Stimulated activated CD4-positive, alpha-beta T cell treated with anti-CD3 and anti-CD28 coated beads, Interleukin-4, amount 100 ng/mL, for 4 hours (primary cell): ENCODE measurements at regions not wholly inside any gene's neighbourhood (a gene's known extent, or its start where the extent isn't known, plus 50 kb on each side); places are given as distances from the start of the nearest gene placed in this dataset.
"Not testable (repeated sequence)": the region's sequence is repeated elsewhere in the genome, so short reads cannot be mapped to it uniquely, and the experiment has no call there.

Source experiments
- DNase-seq, 2 experiments: peaks; one replicate each; pipeline ENCODE4 v3.0.0-alpha.2; 2020

DNA sequence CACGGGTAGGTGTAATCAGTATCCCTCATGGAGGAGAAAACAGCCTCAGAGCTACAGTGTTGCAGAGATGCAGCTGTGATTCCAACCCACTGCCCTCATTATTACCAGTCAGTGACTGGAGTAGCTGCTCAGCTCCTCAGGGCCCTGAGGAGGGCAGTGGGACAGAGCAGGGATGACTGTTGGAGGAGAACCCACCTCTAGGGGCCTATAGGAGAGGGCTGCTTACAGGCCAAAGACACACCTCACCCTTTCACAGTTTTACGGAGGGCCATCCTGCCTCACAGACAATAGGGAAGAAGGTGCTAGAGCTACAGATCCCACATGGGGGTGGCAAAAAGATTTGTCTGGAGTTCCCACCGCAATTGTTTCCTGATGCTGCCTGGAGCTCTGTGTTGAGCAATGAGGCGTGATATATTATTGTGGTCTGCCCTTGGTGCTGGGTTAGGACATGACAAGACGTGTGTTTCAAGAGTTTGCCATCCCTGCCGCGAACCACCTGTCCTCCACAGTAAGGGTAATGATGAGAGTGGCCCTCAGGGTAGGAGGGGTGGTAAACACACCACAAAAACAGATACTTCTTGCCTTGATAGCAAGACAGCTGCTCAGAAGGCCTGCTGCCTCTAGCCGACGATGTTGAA is 140.5 kb upstream of the TPM1 start:
- no peak for DNase-seq

DNA sequence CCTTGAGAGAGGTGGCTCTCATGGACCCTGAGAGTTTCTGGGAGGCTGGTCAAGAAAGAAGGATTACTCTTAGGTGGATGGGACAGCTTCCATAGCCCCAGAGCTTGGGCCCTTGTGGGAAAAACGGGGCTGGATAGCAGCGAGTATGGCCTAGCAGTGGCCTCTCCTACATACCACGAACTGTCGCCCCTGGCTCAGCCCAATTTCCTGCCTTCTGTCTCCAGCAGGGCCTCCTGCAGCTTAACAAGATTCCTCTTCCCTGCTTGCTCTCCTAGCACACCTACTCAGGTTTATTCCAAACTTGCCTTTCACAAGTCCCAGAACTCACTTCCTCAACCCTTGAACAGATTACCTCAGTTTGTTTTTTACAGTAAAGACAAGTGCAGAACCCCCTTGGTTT is 139.7 kb upstream of the TPM1 start:
- no peak for DNase-seq

DNA sequence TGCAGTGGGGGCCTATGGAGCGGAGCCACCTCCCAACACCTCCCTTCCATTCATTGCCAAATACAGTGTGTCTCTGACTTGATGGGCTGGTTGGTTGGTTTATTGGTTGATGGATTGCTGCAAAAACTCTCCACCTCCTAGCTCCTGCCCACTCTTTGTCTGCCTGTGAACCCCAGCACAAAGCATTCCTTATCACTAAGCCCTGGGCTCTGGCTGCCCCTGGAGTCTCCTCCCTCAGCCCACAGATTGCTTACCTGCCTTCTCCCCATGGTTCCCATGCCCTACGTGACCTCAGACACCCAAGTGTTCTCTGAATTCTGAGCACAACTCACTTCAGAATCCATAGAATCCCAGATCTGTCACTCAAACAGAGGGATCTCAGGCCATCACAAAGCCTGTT is 139.1 kb upstream of the TPM1 start:
- no peak for DNase-seq

DNA sequence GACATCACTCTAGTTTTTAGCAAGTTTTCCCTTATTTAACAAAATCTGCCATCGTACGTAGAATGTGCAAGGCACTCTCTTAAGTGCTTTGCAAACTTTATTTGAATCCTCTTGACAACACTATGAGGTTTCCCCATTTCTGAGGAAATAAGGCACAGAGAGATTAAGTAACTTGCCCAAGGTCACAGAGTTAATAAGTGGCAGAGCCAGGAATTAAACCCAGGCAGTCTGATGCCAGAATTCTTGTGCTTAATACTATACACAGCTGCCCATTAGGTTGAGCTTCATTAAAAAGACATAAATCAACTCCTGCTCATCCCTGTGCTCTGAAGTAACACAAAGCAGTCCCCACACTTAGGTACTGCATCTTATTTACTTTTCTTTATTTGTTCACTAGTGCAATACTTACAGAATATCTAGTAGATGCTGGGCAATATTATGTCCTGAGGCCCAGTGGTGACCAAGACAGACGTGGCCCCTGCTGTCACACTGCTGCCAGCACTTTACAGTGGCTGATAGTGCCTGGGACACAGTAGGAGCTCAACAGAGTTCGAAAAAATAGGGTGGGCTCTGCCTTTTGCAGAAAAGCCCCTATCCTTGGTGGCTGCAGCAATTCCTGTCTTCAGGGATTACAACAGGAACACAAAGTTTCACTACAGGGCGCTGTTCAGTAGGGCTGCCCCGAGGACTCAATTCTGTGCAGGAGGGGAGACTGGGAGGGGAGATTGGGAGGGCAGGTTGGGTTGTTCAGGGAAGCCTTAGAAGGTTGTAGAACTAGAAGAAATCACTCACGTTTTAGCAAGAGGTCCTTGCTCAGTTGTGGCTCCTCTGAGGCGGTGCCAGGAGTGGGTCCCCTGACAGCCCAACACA is 138.3 kb upstream of the TPM1 start:
- DNase-seq = no peak

DNA sequence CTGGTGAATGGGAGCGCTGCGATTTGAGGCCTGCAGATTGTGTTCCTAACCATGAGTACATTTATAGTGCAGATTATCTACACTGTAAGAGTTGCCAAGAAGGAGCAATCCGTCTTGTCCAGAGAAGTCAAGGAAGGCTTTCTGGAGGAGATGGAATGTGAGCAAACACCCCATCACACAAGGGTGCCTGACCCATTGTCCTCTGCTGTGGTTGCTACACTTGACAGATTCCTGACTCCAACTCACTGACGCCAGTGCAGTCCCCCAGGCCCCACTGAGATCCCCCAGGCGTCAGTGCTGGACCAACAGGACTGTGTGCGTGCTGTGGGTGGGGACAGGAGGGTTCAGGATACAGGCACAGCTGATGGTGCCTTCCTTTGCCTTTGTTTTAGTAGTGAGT is 135.9 kb upstream of the TPM1 start:
- no peak for DNase-seq

DNA sequence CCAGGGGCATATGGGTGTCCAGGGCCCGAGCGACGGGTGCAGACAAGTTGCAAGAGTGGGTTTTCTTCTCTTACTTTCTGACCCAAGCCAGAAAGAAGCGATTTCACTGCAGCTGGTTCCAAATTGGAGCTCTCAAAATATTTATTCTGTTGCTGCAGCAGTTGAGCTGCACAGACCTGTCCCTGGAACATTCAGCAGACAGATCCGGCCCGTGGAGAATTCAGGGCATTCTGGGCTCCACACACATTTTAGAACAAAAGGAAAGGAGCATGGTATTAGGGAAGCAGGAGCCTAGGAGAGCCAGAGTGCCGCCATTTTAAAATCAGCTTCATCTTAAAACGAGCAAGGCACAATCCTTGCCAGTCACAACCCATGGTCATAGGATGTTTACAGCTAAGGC is 135.3 kb upstream of the TPM1 start:
- no peak for DNase-seq

DNA sequence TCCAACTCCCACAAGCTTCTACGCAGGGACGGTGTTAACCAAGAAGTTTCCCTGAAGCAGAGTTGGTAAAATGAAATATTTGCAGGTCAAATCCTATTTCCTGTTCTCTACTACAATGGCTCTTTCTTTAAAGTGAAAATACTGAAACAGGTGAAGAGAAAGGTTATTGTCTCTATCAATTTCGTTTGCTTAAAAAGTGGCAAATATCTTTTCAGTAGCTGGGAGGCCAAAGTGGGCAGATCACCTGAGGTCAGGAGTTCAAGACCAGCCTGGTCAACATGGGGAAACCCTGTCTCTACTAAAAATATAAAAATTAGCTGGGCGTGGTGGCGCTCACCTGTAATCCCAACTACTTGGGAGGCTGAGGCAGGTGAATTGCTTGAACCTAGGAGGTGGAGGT is 134.2 kb upstream of the TPM1 start:
- not testable (repeated sequence) for DNase-seq

DNA sequence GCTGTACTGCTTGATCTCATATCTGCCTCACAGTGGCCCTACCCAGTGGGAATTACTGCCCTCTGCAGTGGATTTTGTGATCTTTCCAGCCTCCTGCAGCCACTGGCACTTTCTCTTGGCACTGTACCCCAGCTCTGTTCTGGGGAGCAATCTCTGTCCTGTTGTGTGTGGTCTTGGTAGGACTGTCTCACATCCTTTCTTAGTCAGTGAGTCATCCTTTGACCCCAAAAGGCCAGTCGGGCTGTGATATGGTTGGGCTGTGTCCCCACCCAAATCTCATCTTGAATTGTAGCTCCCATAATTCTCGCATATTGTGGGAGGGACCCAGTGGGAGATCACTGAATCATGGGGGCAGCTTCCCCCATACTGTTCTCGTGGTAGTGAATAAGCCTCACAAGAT is 133.3 kb upstream of the TPM1 start:
- DNase-seq = no peak

DNA sequence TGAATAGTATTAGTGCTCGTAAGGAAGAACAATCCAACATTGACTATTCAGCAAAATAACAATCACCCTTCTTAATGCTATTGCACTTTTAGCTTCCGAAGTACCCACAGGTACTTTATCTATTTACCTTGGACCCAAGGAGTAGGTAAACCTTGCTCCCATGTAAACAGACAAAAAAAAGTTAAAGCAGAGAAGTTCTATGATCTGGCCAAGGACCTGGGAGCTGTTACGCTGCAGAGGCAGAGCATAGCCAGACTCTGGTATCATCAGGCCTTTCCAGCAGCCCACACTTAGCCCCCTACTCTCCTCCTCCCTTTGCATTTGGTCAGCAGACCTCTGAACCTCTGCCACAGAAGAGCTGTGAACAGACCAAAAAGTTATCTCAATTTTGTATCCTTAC is 130.3 kb upstream of the TPM1 start:
- no peak for DNase-seq

DNA sequence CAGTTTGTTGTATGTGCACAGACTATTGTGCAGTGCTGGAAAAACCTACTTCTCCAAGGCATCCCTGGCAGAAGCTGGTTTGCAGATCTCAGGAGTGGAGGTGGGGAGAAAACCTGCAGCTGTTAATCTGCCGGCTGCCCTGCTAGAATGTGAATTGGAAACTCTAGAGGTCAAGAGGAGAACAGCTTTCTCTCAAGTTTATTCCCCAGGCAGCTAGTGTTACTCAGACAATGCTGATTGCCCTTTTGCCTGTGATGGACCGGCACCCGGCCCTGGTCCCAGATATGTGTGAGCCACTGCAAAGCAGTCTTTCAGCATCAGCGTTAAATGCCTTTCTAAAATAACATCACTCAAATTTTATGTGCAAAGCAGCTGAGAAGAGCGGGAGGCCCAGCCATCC is 129.7 kb upstream of the TPM1 start:
- DNase-seq = no peak

DNA sequence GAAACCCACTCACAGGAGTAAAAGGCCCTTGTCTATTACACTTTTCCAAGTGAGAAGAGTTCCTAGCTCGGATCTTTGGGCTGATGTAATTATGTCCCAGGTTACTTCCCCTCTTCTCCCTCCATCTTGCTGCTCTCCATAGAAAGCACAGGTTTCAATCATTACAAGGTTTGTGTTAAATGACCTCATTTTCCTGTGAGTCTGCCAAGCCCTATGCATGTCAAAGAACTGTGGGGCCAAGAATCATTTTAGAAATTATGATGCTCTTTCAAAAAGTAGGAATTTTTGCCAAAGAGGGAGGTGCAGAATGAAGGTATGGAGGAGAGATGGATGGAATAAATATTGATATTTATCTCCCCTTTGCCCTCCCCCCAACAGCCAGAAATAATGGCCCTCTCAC is 129.3 kb upstream of the TPM1 start:
- no peak for DNase-seq

DNA sequence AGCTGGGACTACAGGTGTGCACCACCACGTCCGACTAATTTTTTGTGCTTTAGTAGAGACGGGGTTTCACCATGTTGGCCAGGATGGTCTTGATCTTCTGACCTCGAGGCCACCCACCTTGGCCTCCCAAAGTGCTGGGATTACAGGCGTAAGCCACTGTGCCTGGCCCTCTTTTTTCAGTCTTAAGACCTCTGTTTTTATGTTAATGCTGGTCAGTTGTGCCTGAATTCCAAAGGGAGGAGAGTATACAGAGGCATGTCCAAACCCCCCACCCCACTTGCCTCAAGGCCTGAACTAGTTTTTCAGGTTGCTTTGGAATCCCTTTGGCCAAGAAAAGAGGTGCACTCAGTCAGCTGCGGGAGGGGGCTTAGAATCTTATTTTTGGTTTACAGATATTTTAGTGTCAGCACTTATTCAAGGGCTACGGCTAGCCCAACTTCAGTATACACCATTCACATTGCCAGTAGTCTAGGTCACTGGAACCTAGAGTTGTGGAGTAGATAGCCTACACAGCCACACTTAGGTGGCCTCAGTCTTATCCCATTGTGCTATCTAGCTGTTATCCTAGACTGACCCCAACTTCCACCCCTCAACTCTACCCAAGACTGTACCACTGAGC is 128.0 kb upstream of the TPM1 start:
- no peak for DNase-seq

DNA sequence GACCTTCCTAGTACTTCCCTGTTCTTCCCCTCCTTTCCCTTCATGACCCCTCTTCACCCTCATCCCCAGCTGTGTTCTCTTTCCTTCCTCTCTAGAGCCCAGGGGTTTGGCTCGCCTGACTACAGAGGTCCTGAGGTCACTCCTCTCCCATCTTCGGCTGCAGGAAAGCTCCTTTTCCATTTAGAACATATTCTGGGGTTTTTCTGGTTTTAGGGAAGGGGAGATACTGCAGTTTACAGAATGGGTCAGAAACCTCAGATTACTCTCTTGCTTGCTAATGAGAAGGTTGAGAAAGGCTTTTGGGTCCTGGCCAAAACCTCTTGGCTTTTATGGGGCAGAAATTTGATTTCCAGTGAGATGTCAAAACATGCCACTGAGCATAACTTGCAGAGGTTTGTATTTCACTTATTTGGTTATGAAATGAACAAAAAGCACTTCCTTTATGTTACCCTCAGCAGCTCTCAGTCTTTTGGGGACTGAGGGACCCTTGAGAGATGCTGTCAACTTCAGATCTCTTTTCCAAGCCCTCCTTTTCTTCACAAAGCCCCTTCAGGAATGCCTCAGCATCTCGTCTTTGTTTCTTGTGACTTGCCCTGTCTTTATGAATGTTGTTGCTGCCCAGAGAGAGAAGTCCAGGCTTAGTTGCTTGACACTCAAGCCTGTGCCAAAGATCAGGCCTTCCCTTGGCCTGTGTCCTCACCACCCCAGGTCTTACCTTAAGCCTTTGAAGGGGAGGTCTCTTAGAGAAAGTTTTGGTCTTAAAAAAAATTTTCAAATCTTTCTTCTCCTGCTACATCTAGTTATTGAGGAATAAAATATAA is 121.7 kb upstream of the TPM1 start:
- DNase-seq = no peak

DNA sequence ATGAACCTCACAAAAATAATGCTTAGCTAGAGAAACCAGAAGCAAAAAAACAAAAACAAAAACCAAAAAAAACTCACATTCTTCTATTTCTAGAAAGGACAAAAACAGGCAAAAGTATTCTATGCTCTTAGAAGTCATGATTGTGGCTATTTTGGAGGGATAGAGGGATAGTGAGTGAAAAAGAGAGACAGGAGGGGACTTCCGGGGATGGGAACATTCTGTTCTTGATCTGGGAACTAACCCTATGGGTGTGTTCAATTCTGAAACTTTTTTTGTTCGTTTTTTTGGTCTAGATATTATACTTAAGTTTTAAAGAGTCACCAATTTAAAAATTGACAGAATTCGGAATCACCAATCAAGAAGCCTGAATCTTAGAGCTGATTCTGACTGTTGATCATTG is 120.0 kb upstream of the TPM1 start:
- DNase-seq = no peak

DNA sequence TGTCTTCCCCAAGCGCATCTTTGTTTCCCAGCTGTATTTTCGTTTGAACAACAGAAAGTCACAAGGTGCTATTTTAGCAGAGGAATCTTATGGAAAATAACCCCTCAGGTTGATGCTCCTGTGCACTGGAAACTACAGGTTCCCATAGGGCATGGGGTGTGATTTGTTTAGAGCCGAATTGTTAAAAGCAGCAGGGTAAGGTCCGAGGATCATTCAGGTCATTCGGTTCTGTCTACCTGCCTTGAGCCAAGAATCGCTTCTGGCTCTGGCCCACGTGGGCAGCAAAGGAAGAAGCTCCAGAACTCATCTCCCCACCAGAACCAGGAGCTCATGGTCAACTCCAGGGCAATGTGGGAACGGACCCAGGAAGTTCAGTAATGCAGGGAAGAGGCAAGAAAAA is 116.7 kb upstream of the TPM1 start:
- DNase-seq = no peak

DNA sequence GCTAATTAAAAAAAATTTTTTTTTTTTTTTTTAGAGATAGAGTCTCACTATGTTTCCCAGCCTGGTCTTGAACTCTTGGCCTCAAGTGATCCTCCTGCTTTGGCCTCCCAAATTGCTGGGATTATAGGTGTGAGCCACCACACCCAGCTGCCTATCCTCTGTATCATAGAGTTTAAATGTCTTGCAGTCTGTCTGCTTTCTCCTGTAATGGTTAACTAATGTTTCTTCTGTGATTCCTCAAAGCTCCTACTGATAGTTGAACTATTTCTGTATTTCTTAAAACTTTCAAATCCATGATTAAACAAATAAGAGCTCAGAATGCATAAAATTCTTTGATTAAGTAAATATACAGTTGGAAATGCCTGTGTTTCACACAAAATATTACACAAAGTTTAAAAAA is 115.4 kb upstream of the TPM1 start:
- no peak for DNase-seq

DNA sequence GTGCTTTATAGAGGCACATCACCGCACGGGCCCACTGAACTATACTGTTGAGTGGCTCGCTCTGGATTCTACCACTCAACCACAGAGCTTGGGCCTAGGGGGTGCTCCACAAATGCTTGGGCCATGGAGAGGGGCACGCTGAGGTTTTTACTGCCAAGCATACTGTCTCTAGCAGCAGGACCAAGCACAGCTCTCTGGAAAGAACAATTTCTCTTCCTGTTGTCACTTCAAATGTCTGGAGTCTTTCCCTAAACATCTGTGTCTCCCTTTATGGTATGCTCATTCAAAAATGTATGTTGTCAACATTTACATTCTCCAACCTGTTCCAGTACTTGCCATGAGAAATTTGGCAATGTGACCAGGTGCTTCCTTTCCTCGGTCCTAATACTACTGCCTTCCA is 114.7 kb upstream of the TPM1 start:
- no peak for DNase-seq

DNA sequence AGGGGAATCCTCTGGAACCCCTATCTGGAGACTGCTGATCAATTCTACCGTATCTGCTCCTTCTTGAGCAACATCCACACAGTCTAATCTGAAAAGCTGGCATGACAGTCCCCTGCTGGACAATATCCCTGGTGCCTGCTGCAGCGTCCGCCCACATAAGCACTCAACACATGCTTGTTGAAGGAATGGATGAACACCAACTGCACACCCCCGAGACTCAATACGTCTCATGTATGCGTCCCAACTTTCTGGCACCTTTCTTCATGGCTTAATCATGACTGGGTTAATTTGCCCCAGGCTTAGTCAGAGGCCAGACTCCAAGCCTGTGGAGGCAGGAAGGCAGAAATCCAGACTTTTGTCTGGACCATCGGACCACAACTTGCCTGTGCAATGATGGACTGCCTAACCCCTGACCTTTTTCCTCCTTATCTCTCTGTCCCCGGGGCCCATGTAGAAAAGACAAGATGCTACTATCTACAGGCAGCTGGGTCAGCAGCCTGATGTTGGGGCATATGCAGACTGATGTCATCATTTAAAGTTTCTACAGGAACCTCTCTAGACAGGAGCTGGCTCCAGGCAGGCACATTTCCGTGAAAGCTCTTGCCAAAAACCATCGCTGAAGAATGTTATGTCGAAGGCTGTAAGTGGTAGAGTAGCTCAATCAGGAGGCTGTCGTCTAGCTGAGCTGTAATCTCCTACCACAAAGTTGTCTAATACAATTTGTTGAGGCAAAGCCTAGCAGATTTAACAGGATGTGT is 114.1 kb upstream of the TPM1 start:
- DNase-seq = no peak

DNA sequence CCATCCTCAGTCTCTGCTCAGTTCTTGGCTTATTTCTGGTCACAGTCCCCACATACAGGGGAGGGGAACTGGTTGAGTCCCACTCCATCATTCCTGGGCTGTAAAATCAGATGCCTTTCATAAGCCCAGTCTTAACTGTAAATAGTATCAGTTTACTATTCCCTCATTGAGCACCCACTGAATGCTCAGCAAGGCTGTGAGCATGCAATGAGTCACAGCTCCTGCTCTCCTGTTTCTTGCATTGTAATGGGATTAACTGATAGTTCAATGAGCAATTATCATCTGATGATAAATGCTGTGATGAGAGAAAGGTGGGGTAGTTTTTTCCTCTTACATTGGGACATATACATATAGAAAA is 113.6 kb upstream of the TPM1 start:
- DNase-seq = no peak

DNA sequence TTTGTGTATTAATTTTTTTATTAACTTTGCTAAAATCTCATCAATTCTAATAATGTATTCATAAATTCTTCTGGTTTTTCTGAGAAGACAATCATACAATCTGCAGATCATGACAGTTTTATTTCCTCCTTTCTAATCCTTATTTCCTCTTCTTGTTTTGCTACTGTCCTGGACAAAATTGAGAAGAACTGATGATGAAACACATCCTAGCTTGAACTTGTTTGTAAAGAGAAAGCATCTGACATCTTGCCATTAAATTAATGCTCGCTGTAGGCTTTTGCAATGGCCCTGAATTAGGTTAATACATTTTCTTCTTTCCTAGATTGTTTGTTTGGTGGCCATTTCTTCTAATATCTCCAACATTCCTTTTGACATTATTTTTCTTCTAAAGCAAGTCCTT is 110.9 kb upstream of the TPM1 start:
- no peak for DNase-seq

DNA sequence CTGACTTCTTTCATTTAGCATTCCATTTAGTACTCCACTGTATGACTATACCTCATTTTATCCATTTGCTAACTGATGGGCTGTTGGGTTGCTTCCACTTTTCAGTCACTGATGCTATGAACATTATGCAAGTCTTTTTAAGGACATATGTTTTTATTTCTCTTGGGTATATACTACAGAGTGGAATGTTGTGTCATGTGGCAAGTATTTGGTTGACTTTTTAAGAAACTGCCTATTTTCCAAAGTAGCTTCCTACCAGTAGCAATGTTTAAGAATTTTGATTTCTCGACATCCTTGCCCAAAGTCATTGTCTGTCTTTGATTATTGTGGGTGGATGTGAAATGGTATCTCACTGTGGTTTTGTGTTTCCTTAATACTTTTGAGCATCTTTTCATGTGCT is 110.1 kb upstream of the TPM1 start:
- DNase-seq = no peak

DNA sequence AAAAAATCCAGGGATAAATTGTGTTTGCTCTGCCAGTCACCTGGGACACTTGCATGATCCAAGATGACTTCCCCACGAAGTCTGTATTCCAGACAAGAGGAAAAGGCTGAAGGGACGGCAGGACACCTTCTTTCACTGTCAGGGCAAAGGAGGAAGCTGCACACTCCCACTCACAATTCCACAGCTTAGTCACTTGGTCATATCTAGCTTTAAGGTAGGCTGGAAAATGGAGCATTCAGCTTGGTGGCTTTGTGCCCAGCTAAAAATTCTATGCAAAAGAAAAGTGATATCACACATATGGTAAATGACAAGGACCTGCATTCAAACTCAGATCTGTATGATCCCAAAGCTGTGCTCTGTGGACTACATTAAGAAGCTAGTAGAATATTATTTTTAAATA is 109.2 kb upstream of the TPM1 start:
- no peak for DNase-seq
